ENCODE measurements at regions not wholly inside any gene's neighbourhood (a gene's known extent, or its start where the extent isn't known, plus 50 kb on each side); places are given as distances from the start of the nearest gene placed in this dataset.

DNA sequence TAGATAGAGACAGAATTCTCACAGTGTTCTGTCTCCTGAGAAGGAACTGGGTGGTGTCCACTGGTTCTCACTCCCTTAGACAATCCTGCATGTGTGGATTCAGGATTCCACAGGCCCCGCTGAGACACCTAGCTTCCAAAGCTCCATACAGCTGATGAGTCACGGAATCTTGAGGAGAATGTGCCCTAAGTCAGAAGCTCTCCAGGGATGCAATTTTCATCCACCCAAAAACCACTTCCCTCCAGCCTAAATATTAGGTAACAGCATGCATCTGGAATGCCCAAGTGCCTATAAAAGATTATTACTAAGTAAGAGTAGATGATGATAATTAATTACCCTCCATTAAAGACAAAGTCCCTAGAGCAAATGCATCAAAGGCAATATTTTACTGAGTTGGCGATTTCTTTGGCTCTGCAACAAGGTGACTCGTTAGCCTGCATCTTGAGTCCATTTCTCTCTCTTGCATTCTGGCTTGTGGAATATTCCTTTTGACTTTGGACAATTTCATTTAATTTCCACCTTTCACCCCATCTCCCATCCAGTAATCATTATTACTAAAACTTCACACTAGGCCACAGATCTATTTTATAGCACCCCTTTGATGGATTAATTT is 475.1 kb downstream of the TNS1 start:
- TF ChIP-seq, protein P1, sequence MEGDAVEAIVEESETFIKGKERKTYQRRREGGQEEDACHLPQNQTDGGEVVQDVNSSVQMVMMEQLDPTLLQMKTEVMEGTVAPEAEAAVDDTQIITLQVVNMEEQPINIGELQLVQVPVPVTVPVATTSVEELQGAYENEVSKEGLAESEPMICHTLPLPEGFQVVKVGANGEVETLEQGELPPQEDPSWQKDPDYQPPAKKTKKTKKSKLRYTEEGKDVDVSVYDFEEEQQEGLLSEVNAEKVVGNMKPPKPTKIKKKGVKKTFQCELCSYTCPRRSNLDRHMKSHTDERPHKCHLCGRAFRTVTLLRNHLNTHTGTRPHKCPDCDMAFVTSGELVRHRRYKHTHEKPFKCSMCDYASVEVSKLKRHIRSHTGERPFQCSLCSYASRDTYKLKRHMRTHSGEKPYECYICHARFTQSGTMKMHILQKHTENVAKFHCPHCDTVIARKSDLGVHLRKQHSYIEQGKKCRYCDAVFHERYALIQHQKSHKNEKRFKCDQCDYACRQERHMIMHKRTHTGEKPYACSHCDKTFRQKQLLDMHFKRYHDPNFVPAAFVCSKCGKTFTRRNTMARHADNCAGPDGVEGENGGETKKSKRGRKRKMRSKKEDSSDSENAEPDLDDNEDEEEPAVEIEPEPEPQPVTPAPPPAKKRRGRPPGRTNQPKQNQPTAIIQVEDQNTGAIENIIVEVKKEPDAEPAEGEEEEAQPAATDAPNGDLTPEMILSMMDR (IDR thresholded peaks at IDR 0.05; ENCODE audit: insufficient read depth, low read length): peak; percentile 14
- DNase-seq (ENCODE audit: low read depth): peak; percentile 66
- no peak overlapping the region for H3K4me3 ChIP-seq (ENCODE audit: low read depth, low read length)

DNA sequence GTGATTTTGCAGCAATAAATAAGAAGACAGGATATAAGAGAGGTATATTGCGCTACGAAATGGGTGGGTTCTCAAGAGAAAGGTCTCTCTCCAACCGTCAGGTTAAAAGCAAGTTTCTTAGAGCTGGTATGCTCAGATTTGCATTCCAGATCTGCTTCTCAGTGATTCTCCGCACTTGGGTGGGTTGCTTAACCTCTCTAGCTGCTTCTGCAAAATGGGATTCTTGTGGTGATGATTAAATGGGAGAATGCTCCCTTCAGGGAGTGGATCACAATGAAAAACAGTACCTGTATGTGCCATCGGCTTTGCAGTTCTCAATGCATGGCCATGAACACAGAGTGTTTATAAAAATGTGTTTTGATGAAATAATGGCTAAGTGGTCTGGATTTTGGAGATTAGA is 477.7 kb downstream of the TNS1 start:
- TF ChIP-seq, protein P1 (IDR thresholded peaks at IDR 0.05; ENCODE audit: insufficient read depth, low read length): no peak
- no peak for DNase-seq (ENCODE audit: low read depth)
- no peak overlapping the region for H3K4me3 ChIP-seq (ENCODE audit: low read depth, low read length)

DNA sequence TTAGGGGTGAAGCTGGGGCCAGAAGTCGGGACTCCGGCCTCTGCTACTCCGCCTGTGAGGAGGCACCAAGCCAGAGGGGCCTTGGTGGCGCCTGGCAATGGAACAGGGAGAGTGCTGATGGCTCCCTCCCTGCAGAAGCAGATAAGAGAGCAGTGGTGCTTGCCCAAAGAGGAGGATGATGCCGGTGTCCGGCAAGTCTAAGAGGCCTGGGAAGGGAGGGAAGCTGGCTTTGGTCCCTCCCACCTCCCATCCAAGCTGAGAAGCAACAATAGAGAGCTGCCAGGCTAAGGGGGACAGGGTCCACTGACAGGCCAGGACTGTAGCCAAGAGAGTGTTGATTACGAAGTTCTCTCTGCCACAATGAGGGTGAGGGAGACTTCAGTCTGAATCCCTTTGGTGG is 479.5 kb downstream of the TNS1 start:
- TF ChIP-seq, protein P1 (IDR thresholded peaks at IDR 0.05; ENCODE audit: insufficient read depth, low read length): no peak

DNA sequence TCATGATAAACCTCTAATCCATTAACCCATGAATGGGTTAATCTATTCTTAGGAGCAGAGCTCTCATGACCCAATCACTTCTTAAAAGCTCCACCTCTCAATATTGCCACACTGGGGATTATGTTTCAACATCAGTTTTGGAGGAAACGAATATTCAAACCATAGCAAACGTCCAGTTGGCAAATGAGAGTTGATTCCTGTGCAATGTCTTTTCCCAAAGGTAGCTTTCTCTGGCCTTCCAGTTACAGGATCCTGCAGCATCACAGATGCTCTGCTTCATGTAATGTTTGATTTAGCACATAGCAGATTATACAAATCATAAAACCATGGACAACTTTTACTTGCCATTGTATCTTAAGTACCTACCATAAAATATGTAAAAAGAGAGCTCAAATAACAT is 481.0 kb downstream of the TNS1 start:
- peak; percentile 73 for DNase-seq (ENCODE audit: low read depth)
- TF ChIP-seq, protein P1 (IDR thresholded peaks at IDR 0.05; ENCODE audit: insufficient read depth, low read length): no peak

More for the DNA sequence above, 479.5 kb downstream of the TNS1 start:
- no peak overlapping the region for H3K4me3 ChIP-seq (ENCODE audit: low read depth, low read length)
- no peak for DNase-seq (ENCODE audit: low read depth)

DNA sequence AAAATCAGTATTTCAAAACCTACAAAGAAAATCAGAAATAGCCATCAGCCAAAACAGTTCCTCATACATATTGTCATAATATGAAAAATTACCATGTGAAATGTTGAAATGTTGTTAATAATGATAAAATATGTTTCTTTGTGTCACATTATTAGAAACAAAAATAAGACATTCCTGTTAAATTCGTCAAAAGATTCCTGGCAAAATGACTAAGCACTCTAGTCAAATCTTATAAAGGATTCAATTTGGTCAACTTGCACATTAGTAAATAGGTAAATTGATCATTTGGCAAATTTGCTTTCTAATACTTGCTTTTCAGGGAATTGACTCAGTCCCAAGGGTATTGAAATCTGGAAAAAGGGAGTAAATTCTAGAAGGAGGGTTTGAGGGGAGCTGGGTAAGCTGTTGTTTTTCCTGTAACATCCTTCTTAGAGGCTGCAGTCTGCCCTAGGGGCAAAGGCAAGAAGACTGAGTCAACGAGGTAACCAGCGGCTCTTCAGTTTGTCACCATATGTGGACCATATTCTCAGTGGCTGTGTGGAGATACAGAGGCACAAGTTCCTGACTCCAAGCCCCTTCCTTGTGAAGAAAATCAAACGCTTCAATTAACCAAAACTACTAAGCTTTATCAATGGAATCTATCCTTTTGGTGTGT is 482.3 kb downstream of the TNS1 start:
- peak; percentile 50 for DNase-seq (ENCODE audit: low read depth)
- no peak overlapping the region for H3K4me3 ChIP-seq (ENCODE audit: low read depth, low read length)
- TF ChIP-seq, protein P1 (IDR thresholded peaks at IDR 0.05; ENCODE audit: insufficient read depth, low read length): no peak

More for the DNA sequence above, 481.0 kb downstream of the TNS1 start:
- H3K4me3 ChIP-seq (ENCODE audit: low read depth, low read length): no peak overlapping the region

DNA sequence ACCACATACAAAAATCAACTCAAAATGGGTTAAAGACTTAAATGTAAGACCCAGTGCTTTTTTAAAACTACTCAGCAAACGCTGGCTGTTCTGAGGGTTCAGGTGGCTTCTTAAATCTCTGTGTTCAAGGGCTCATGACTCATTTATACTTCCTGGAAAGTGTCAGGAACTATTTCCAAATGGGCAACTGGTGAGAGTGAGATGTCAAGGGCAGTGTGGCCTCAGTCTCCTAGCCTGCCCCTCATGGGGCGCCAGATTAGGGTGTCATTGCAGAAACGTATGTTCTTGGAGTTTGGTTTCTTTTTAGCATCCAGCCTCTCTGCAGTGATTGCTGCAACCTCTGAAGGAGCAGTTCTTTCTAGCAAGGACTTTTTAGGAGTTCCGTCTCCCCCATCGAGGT is 485.4 kb downstream of the TNS1 start:
- TF ChIP-seq, protein P1 (IDR thresholded peaks at IDR 0.05; ENCODE audit: insufficient read depth, low read length): no peak
- no peak for DNase-seq (ENCODE audit: low read depth)
- H3K4me3 ChIP-seq (ENCODE audit: low read depth, low read length): no peak overlapping the region

Data from fibroblast of the aortic adventitia (primary cell).